GM12875 (cell line): ENCODE measurements at regions not wholly inside any gene's neighbourhood (a gene's known extent, or its start where the extent isn't known, plus 50 kb on each side); places are given as distances from the start of the nearest gene placed in this dataset.
"Not testable (repeated sequence)": the region's sequence is repeated elsewhere in the genome, so short reads cannot be mapped to it uniquely, and the experiment has no call there.

ENCODE experiments used
- H3K4me3 ChIP-seq: one replicate; pipeline ENCODE4 v1.5.1; 2011; ENCODE audit warnings: low read depth, low read length, control low read depth
- CTCF ChIP-seq: IDR thresholded peaks from 2 replicates; pipeline ENCODE4 v1.5.1; 2011; ENCODE audit warnings: low read depth, mild to moderate bottlenecking, control low read depth, inconsistent platforms, low read length, moderate library complexity, borderline replicate concordance; ENCODE audit not compliant: insufficient read depth

GRCh38 chr5:91315701-91316100 lies 67.4 kb downstream of the ARRDC3 start:
- no peak for TF ChIP-seq CTCF
- H3K4me3 ChIP-seq: no peak overlapping the region

- H3K4me3 ChIP-seq: no peak overlapping the region
- TF ChIP-seq CTCF: no peak
Measured at GRCh38 chr5:91313757-91314673, 69.1 kb downstream of the ARRDC3 start.

DNA sequence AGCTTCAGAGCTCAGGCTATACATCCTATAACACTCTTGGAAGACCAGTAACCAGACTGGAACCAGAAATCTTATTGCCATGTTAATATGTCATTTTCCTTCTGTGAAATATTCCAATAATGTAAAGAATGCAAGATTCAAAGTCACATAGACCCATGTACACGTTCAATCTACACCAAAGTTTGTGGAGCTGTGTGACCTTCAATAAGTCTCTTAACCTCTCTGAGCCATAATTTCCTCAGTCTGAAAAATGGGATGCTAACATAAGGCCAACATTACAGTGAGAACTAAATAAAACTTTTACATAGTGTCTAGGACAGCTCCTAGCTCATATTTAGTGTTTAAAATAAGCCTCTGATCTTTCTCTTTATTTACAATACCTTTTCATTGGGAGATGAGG lies 70.4 kb downstream of the ARRDC3 start:
- no peak for TF ChIP-seq CTCF
- H3K4me3 ChIP-seq: no peak overlapping the region

DNA sequence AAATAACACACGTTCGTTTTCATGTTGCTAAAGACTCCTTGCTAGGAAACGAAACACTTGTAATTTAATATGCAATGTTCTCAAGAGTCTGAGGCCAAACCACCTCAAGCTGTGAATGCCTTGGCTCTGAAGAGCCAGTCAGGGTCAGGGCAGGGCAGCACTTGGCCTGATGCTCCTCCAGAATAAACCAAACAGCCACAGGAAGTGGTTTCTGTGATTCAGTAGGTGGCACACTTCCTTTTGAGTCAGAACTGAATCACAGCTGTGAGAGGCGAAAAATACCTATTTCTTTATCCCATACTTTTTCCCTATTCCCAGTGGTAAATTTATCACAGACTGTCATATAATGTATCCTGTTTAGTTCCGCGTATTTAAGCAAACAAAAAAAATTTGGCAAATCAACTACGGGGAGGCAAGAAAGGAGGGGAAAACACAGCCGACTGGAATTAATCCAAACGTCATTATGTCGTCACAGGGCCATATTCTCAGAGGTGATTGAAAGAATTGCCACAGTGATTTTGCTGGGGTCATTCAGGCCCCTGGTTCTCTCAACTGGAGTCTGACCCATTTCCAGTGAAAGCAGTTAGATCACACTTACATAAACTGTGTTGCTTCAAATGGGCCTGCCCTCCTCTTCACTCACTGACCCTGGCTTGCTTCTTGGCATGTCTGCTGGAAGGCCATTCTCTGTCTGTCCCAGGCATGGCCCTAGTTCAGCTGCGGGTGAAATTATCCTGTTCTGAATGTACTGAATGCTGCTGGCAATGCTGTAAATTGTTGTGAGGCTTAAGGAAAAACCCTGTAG lies 71.2 kb downstream of the ARRDC3 start:
- H3K4me3 ChIP-seq: no peak overlapping the region
- no peak for TF ChIP-seq CTCF

- TF ChIP-seq CTCF: no peak
- H3K4me3 ChIP-seq: no peak overlapping the region
Measured at GRCh38 chr5:91311168-91311696, 71.9 kb downstream of the ARRDC3 start.

DNA sequence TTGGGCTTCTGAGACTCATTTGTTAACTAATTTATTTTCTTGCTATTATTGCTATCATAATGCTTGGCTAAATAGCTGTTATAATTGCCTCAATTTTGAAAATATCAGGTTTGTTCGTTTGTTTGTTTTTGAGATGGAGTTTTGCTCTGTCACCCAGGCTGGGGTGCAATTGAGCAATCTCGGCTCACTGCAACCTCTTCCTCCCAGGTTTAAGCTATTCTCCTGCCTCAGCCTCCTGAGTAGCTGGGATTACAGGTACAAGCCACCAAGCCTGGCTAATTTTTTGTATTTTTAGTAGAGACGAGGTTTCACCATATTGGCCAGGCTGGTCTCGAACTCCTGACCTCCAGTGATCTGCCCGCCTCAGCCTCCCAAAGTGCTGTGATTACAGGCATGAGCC lies 75.0 kb downstream of the ARRDC3 start:
- H3K4me3 ChIP-seq: not testable (repeated sequence)

DNA sequence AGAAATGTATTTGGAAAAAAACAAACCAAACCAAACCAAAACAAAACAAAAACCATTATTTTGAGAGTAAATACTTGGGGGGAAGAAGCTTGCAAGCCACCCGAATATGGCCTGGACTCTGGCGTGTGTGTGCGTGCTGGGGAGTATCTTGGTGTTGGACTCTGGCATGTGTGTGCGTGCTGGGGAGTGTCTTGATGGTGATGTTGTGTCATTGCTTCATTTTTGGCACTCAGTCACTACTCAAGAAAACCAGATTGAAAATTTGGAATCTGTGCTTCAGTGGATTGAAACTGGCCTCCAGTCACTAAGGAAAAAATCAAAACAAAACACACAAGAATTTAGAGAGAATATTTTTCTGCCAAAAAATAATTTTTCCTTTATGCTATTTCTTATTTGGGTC lies 76.1 kb downstream of the ARRDC3 start:
- TF ChIP-seq CTCF: no peak
- H3K4me3 ChIP-seq: no peak overlapping the region
